ENCODE measurements at regions not wholly inside any gene's neighbourhood (a gene's known extent, or its start where the extent isn't known, plus 50 kb on each side); places are given as distances from the start of the nearest gene placed in this dataset.
"Not testable (repeated sequence)": the region's sequence is repeated elsewhere in the genome, so short reads cannot be mapped to it uniquely, and the experiment has no call there.

- DNase-seq (ENCODE audit: low read depth) = no peak
Measured at GRCh38 chr5:159588941-159589340, 258.7 kb upstream of the IL12B start.

GRCh38 chr5:159593518-159594073, 263.3 kb upstream of the IL12B start:
- DNase-seq (ENCODE audit: low read depth) = no peak

- not testable (repeated sequence) for DNase-seq (ENCODE audit: low read depth)
Measured at GRCh38 chr5:159595561-159595960, 265.3 kb upstream of the IL12B start.

- no peak for DNase-seq (ENCODE audit: low read depth)
Measured at GRCh38 chr5:159601216-159601615, 270.9 kb upstream of the IL12B start.

GRCh38 chr5:159602434-159602833, 272.1 kb upstream of the IL12B start:
- DNase-seq (ENCODE audit: low read depth) = no peak

- DNase-seq (ENCODE audit: low read depth) = no peak
Measured at GRCh38 chr5:159605585-159605984, 275.3 kb upstream of the IL12B start.

- no peak for DNase-seq (ENCODE audit: low read depth)
Measured at GRCh38 chr5:159609359-159609758, 279.1 kb upstream of the IL12B start.

GRCh38 chr5:159610966-159611579, 280.8 kb upstream of the IL12B start:
- no peak for DNase-seq (ENCODE audit: low read depth)

- DNase-seq (ENCODE audit: low read depth) = no peak
Measured at GRCh38 chr5:159616952-159617351, 286.7 kb upstream of the IL12B start.

GRCh38 chr5:159619826-159620225, 289.5 kb upstream of the IL12B start:
- DNase-seq (ENCODE audit: low read depth) = no peak

- no peak for DNase-seq (ENCODE audit: low read depth)
Measured at GRCh38 chr5:159620853-159621540, 290.7 kb upstream of the IL12B start.

- no peak for DNase-seq (ENCODE audit: low read depth)
Measured at GRCh38 chr5:159628703-159629102, 287.6 kb upstream of the ADRA1B start.

- DNase-seq (ENCODE audit: low read depth) = no peak
Measured at GRCh38 chr5:159629158-159629557, 287.1 kb upstream of the ADRA1B start.

- no peak for DNase-seq (ENCODE audit: low read depth)
Measured at GRCh38 chr5:159630545-159630944, 285.7 kb upstream of the ADRA1B start.

GRCh38 chr5:159631001-159631400, 285.3 kb upstream of the ADRA1B start:
- DNase-seq (ENCODE audit: low read depth) = no peak

GRCh38 chr5:159632866-159633265, 283.4 kb upstream of the ADRA1B start:
- DNase-seq (ENCODE audit: low read depth) = no peak

GRCh38 chr5:159638481-159638880, 277.8 kb upstream of the ADRA1B start:
- DNase-seq (ENCODE audit: low read depth) = no peak

- DNase-seq (ENCODE audit: low read depth) = no peak
Measured at GRCh38 chr5:159638954-159639559, 277.2 kb upstream of the ADRA1B start.

- no peak for DNase-seq (ENCODE audit: low read depth)
Measured at GRCh38 chr5:159639590-159639989, 276.7 kb upstream of the ADRA1B start.

- DNase-seq (ENCODE audit: low read depth) = no peak
Measured at GRCh38 chr5:159640446-159640845, 275.8 kb upstream of the ADRA1B start.

- DNase-seq (ENCODE audit: low read depth) = no peak
Measured at GRCh38 chr5:159640921-159641320, 275.4 kb upstream of the ADRA1B start.

- no peak for DNase-seq (ENCODE audit: low read depth)
Measured at GRCh38 chr5:159641371-159642039, 274.8 kb upstream of the ADRA1B start.

GRCh38 chr5:159642379-159642778, 273.9 kb upstream of the ADRA1B start:
- no peak for DNase-seq (ENCODE audit: low read depth)

All from CMK (cell line).